GM23338 (cell line): ENCODE measurements at regions not wholly inside any gene's neighbourhood (a gene's known extent, or its start where the extent isn't known, plus 50 kb on each side); places are given as distances from the start of the nearest gene placed in this dataset.

Source experiments
- ATAC-seq: fragments of 200-7000 bp; cut with Tn5 transposase; 3 replicates; pipeline ENCODE4 v1.9.1; 2020
- DNase-seq: peaks from one replicate; pipeline ENCODE4 v3.0.0-alpha.2; 2015; ENCODE audit warnings: low spot score
- H2AFZ ChIP-seq: fragments of 200-600 bp; sonication (generic); 2 replicates; pipeline ENCODE4 v1.8.0; 2016; ENCODE audit warnings: antibody characterized with exemption, mild to moderate bottlenecking, moderate library complexity
- H3F3A ChIP-seq: fragments of 200-600 bp; sonication (generic); replicated peaks from 2 replicates; pipeline ENCODE4 v1.8.0; 2017; ENCODE audit warnings: antibody characterized with exemption, mixed run types, low read depth
- H3K27ac ChIP-seq: fragments of 200-600 bp; sonication (generic); 2 replicates; pipeline ENCODE4 v1.6.1; 2016; ENCODE audit warnings: low read depth
- H3K27me3 ChIP-seq: fragments of 200-600 bp; sonication (generic); 2 replicates; pipeline ENCODE4 v1.8.0; 2016; ENCODE audit warnings: mild to moderate bottlenecking, mixed run types, moderate library complexity; ENCODE audit not compliant: insufficient read depth
- H3K36me3 ChIP-seq: fragments of 200-600 bp; sonication (generic); 2 replicates; pipeline ENCODE4 v1.8.0; 2016; ENCODE audit warnings: mild to moderate bottlenecking; ENCODE audit not compliant: insufficient read depth
- H3K4me1 ChIP-seq: fragments of 200-600 bp; sonication (generic); 2 replicates; pipeline ENCODE4 v1.8.0; 2016; ENCODE audit warnings: mild to moderate bottlenecking, moderate library complexity; ENCODE audit not compliant: insufficient read depth
- H3K4me2 ChIP-seq: fragments of 200-600 bp; sonication (generic); 2 replicates; pipeline ENCODE4 v1.7.1; 2017; ENCODE audit warnings: mixed run types
- H3K4me3 ChIP-seq: fragments of 200-600 bp; sonication (generic); 2 replicates; pipeline ENCODE4 v1.6.1; 2016; ENCODE audit warnings: mixed run types
- H3K79me2 ChIP-seq: fragments of 200-600 bp; sonication (generic); replicated peaks from 2 replicates; pipeline ENCODE4 v1.8.0; 2017; ENCODE audit warnings: mild to moderate bottlenecking; ENCODE audit not compliant: insufficient read depth
- H3K9me2 ChIP-seq: fragments of 200-600 bp; sonication (generic); 2 replicates; pipeline ENCODE4 v1.8.0; 2017; ENCODE audit not compliant: insufficient read depth
- H4K20me1 ChIP-seq: fragments of 200-600 bp; sonication (generic); replicated peaks from 2 replicates; pipeline ENCODE4 v1.8.0; 2017; ENCODE audit warnings: mild to moderate bottlenecking; ENCODE audit not compliant: insufficient read depth
- H3K27ac Mint-ChIP-seq: 2 replicates; pipeline ENCODE4 v1.8.0; 2020; ENCODE audit warnings: inconsistent platforms, mild to moderate bottlenecking, moderate library complexity, mixed read lengths
- H3K27me3 Mint-ChIP-seq: 3 replicates; pipeline ENCODE4 v1.8.0; 2022; ENCODE audit warnings: low read depth, mild to moderate bottlenecking, moderate library complexity, mixed read lengths, inconsistent platforms; ENCODE audit not compliant: insufficient read depth, poor library complexity
- H3K36me3 Mint-ChIP-seq: 3 replicates; pipeline ENCODE4 v1.8.0; 2021; ENCODE audit warnings: low read depth, mild to moderate bottlenecking, inconsistent platforms, moderate library complexity, mixed read lengths
- H3K4me1 Mint-ChIP-seq: 3 replicates; pipeline ENCODE4 v1.8.0; 2020; ENCODE audit warnings: mild to moderate bottlenecking, inconsistent platforms, mixed read lengths
- H3K4me3 Mint-ChIP-seq: 3 replicates; pipeline ENCODE4 v1.8.0; 2021; ENCODE audit warnings: moderate library complexity, mild to moderate bottlenecking, inconsistent platforms, mixed read lengths
- H3K9me3 Mint-ChIP-seq: 3 replicates; pipeline ENCODE4 v1.8.0; 2020; ENCODE audit warnings: moderate library complexity, mild to moderate bottlenecking, inconsistent platforms, mixed read lengths
- CTCF ChIP-seq, 2 experiments: fragments of 200-600 bp in 1 of 2; sonication (generic) in 1 of 2; conservative IDR thresholded peaks; 2 replicates each; pipeline versions ENCODE4 v1.5.1 to v1.6.1; 2016 to 2017; ENCODE audit warnings: antibody characterized with exemption in 2 of 2, low read depth in 2 of 2, mild to moderate bottlenecking in 2 of 2, moderate library complexity in 1 of 2
- EZH2 ChIP-seq: fragments of 200-600 bp; sonication (generic); IDR thresholded peaks from one replicate; pipeline ENCODE4 v1.8.0; 2017; ENCODE audit warnings: antibody characterized with exemption, mild to moderate bottlenecking, low read depth; ENCODE audit not compliant: unreplicated experiment
- NANOG ChIP-seq: IDR thresholded peaks from 2 replicates; pipeline ENCODE4 v1.6.1; 2016; ENCODE audit warnings: antibody characterized with exemption, borderline replicate concordance
- POLR2AphosphoS5 ChIP-seq: IDR thresholded peaks from 2 replicates; pipeline ENCODE4 v1.6.1; 2016; ENCODE audit warnings: antibody characterized with exemption, low read depth
- ZNF331 ChIP-seq: fragments of 250-450 bp; sonication (Bioruptor Pico); IDR thresholded peaks from 2 replicates; pipeline ENCODE4 v1.5.0; 2020; ENCODE audit warnings: low read depth, mild to moderate bottlenecking, moderate library complexity
- ZNF462 ChIP-seq: fragments of 250-450 bp; sonication (Bioruptor Pico); IDR thresholded peaks from 2 replicates; pipeline ENCODE4 v1.5.0; 2020; ENCODE audit warnings: mild to moderate bottlenecking, moderate library complexity

GRCh38 chr13:68234274-68234673, 1004.1 kb upstream of the PCDH9 start:
- H3K4me2 ChIP-seq = 0 out of 2 replicates have a peak overlapping the region, but pooled peaks have one; percentile 16
- peak; percentile 90 for ATAC-seq
- no peak overlapping the region for H2AFZ ChIP-seq
- Mint-ChIP-seq H3K9me3 (no peaks in the 10 kb centered on the region), H3K4me1 (peaks cover 24% of the 10 kb centered on the region), H3K27ac (no peak overlapping the region), H3K4me3 (no peak overlapping the region), H3K27me3 (no peaks in the 10 kb centered on the region), H3K36me3 (no peaks in the 10 kb centered on the region)
- H3F3A ChIP-seq = no peaks in the 10 kb centered on the region
- no peak overlapping the region for H3K4me3 ChIP-seq
- H3K27me3 ChIP-seq = no peaks in the 10 kb centered on the region
- DNase-seq = peak; percentile 43
- no peaks in the 10 kb centered on the region for H3K9me2 ChIP-seq
- no peaks in the 10 kb centered on the region for H3K79me2 ChIP-seq
- peak in 1 of 2 experiments; percentile 55; a peak in 2 of 4 replicates for TF ChIP-seq CTCF (conservative IDR thresholded peaks at IDR 0.05; ENCODE audit: low read depth in 2 of 2)
- TF ChIP-seq NANOG = no peak
- no peak for TF ChIP-seq ZNF462 (CRISPR knock-in tag)
- TF ChIP-seq EZH2 = no peak
- TF ChIP-seq POLR2AphosphoS5 = no peak
- TF ChIP-seq ZNF331 (CRISPR knock-in tag) = no peak
- no peaks in the 10 kb centered on the region for H4K20me1 ChIP-seq
- no peak overlapping the region for H3K27ac ChIP-seq
- H3K36me3 ChIP-seq = no peaks in the 10 kb centered on the region
- peaks cover 12% of the 10 kb centered on the region for H3K4me1 ChIP-seq
